DOHH2 (cell line): ENCODE measurements at regions not wholly inside any gene's neighbourhood (a gene's known extent, or its start where the extent isn't known, plus 50 kb on each side); places are given as distances from the start of the nearest gene placed in this dataset.

Experiments
- H3F3A ChIP-seq: fragments of 200-600 bp; sonication (generic), shearing (Covaris generic); 2 replicates; pipeline ENCODE4 v1.6.0; 2016; ENCODE audit warnings: antibody characterized with exemption, mild to moderate bottlenecking; ENCODE audit not compliant: control insufficient read depth, insufficient read depth
- H3K27ac ChIP-seq: fragments of 200-600 bp; sonication (generic); 2 replicates; pipeline ENCODE4 v1.5.1; 2014; ENCODE audit warnings: low read depth, mild to moderate bottlenecking, low read length, moderate library complexity
- H3K27me3 ChIP-seq: fragments of 200-600 bp; sonication (generic); 2 replicates; pipeline ENCODE4 v1.6.1; 2014; ENCODE audit warnings: mild to moderate bottlenecking, low read length, mixed read lengths; ENCODE audit not compliant: control insufficient read depth
- H3K36me3 ChIP-seq: fragments of 200-600 bp; sonication (generic); 2 replicates; pipeline ENCODE4 v1.6.1; 2014; ENCODE audit warnings: mild to moderate bottlenecking, low read length, moderate library complexity, mixed read lengths; ENCODE audit not compliant: control insufficient read depth
- H3K4me1 ChIP-seq: fragments of 200-600 bp; sonication (generic); 2 replicates; pipeline ENCODE4 v1.6.1; 2014; ENCODE audit warnings: mild to moderate bottlenecking, low read length, mixed read lengths; ENCODE audit not compliant: control insufficient read depth
- H3K4me2 ChIP-seq: fragments of 200-600 bp; sonication (generic); 2 replicates; pipeline ENCODE4 v1.6.0; 2014; ENCODE audit warnings: mild to moderate bottlenecking, low read length, moderate library complexity
- H3K4me3 ChIP-seq: fragments of 200-600 bp; sonication (generic); 2 replicates; pipeline ENCODE4 v1.5.1; 2014; ENCODE audit warnings: mild to moderate bottlenecking, low read length, mixed read lengths
- H3K79me2 ChIP-seq: fragments of 200-600 bp; sonication (generic); 2 replicates; pipeline ENCODE4 v1.6.1; 2014; ENCODE audit warnings: mild to moderate bottlenecking, low read length, mixed read lengths; ENCODE audit not compliant: control insufficient read depth
- H3K9me2 ChIP-seq: fragments of 200-600 bp; sonication (generic); replicated peaks from 2 replicates; pipeline ENCODE4 v1.6.1; 2014; ENCODE audit warnings: mild to moderate bottlenecking, low read length, mixed read lengths; ENCODE audit not compliant: control insufficient read depth
- H3K9me3 ChIP-seq: fragments of 200-600 bp; sonication (generic); 2 replicates; pipeline ENCODE4 v1.6.1; 2014; ENCODE audit warnings: antibody characterized with exemption, low read length, mixed read lengths; ENCODE audit not compliant: control insufficient read depth, insufficient read depth
- H4K20me1 ChIP-seq: fragments of 200-600 bp; sonication (generic); 2 replicates; pipeline ENCODE4 v1.6.0; 2014; ENCODE audit warnings: low read depth, mild to moderate bottlenecking, antibody characterized with exemption, low read length, moderate library complexity; ENCODE audit not compliant: control insufficient read depth, insufficient read depth
- CTCF ChIP-seq: fragments of 200-600 bp; sonication (generic); IDR thresholded peaks from one replicate; pipeline ENCODE4 v1.5.1; 2014; ENCODE audit warnings: antibody characterized with exemption, mild to moderate bottlenecking, low read depth, low read length; ENCODE audit not compliant: poor library complexity, severe bottlenecking
- EZH2phosphoT487 ChIP-seq: fragments of 200-600 bp; sonication (generic); IDR thresholded peaks from 2 replicates; pipeline ENCODE4 v1.6.1; 2017; ENCODE audit warnings: borderline replicate concordance, mild to moderate bottlenecking, antibody characterized with exemption, low read length, moderate library complexity, mixed read lengths

GRCh38 chr12:85654456-85654840, 181.8 kb downstream of the RASSF9 start:
- H3K27me3 ChIP-seq, result no peaks in the 10 kb centered on the region

GRCh38 chr12:85656561-85656960, 179.6 kb downstream of the RASSF9 start:
- TF ChIP-seq EZH2phosphoT487, result no peak
- TF ChIP-seq CTCF, result no peak
- no peaks in the 10 kb centered on the region for H3F3A ChIP-seq
- H3K9me3 ChIP-seq, result no peaks in the 10 kb centered on the region
- no peaks in the 10 kb centered on the region for H3K36me3 ChIP-seq
- no peak overlapping the region for H3K4me2 ChIP-seq
- no peaks in the 10 kb centered on the region for H4K20me1 ChIP-seq
- H3K4me3 ChIP-seq, result no peak overlapping the region
- H3K27ac ChIP-seq, result no peak overlapping the region
- H3K9me2 ChIP-seq, result no peaks in the 10 kb centered on the region
- H3K27me3 ChIP-seq, result no peaks in the 10 kb centered on the region
- H3K4me1 ChIP-seq, result no peaks in the 10 kb centered on the region
- no peaks in the 10 kb centered on the region for H3K79me2 ChIP-seq

More at GRCh38 chr12:85654456-85654840, 181.8 kb downstream of the RASSF9 start:
- Histone ChIP-seq H3K79me2 (no peaks in the 10 kb centered on the region), H3K4me3 (no peak overlapping the region), H3K4me2 (no peak overlapping the region), H3K9me2 (no peaks in the 10 kb centered on the region), H3K36me3 (no peaks in the 10 kb centered on the region), H3K27ac (no peak overlapping the region), H4K20me1 (no peaks in the 10 kb centered on the region), H3K9me3 (no peaks in the 10 kb centered on the region), H3K4me1 (no peaks in the 10 kb centered on the region), H3F3A (no peaks in the 10 kb centered on the region)
- TF ChIP-seq EZH2phosphoT487 (no peak), CTCF (no peak)

GRCh38 chr12:85657251-85657650, 179.0 kb downstream of the RASSF9 start:
- Histone ChIP-seq H3K4me2 (no peak overlapping the region), H3K9me3 (no peaks in the 10 kb centered on the region), H4K20me1 (no peaks in the 10 kb centered on the region), H3K36me3 (no peaks in the 10 kb centered on the region), H3K27me3 (no peaks in the 10 kb centered on the region), H3F3A (no peaks in the 10 kb centered on the region), H3K79me2 (no peaks in the 10 kb centered on the region), H3K9me2 (no peaks in the 10 kb centered on the region), H3K27ac (no peak overlapping the region), H3K4me3 (no peak overlapping the region), H3K4me1 (no peaks in the 10 kb centered on the region)
- TF ChIP-seq EZH2phosphoT487, result no peak
- no peak for TF ChIP-seq CTCF
